GM12878 (cell line): ENCODE measurements at regions not wholly inside any gene's neighbourhood (a gene's known extent, or its start where the extent isn't known, plus 50 kb on each side); places are given as distances from the start of the nearest gene placed in this dataset.

Source experiments
- ATAC-seq: fragments of 200-7000 bp; cut with Tn5 transposase; 3 replicates; pipeline ENCODE4 v1.9.1; 2020; ENCODE audit warnings: mild to moderate bottlenecking, moderate library complexity
- BruUV-seq: library from RNA; stranded (reverse); fragments of 400-500 nt; replicated peaks from 2 replicates; lab custom pipeline; 2021; lab: Mats Ljungman, UMichigan
- CTCF ChIA-PET: fragments of 300-600 bp; sonication (Branson Sonifier 250); formaldehyde crosslinking; extraction: SDS; loops from one replicate; lab custom pipeline; 2021; ENCODE audit warnings: inconsistent platforms; lab: Yijun Ruan, JAX
- POLR2A ChIA-PET: fragments of 350-600 bp; formaldehyde crosslinking; extraction: SDS; loops from one replicate; lab custom pipeline; 2021; ENCODE audit warnings: inconsistent platforms; lab: Charles Lee
- RAD21 ChIA-PET: fragments of 300-600 bp; sonication (Branson Sonifier 250); formaldehyde crosslinking; loops from one replicate; lab custom pipeline; 2023; ENCODE audit warnings: antibody characterized with exemption; ENCODE audit not compliant: unreplicated experiment; lab: Charles Lee
- SMC1A ChIA-PET: fragments of 300-600 bp; sonication (Branson Sonifier 250); formaldehyde crosslinking; loops from one replicate; lab custom pipeline; 2023; ENCODE audit not compliant: unreplicated experiment, uncharacterized antibody; lab: Charles Lee
- DNase-seq: peaks from one replicate; pipeline ENCODE4 v3.0.0-alpha.2; 2011; ENCODE audit warnings: low read depth, low spot score
- FAIRE-seq: peaks from 3 replicates; lab custom pipeline; 2011; peaks lifted over from hg19 to GRCh38; lab: Jason Lieb, UNC
- H2AFZ ChIP-seq: 2 replicates; pipeline ENCODE4 v1.6.0; 2011; ENCODE audit warnings: low read depth, low read length, control low read depth; ENCODE audit not compliant: control insufficient read depth
- H3K27ac ChIP-seq: 2 replicates; pipeline ENCODE4 v1.5.1; 2011; ENCODE audit warnings: control low read depth; ENCODE audit not compliant: control insufficient read depth, insufficient read depth
- H3K27me3 ChIP-seq, 2 experiments: replicated peaks in 1 of 2; 2 replicates each; pipeline versions ENCODE4 v1.6.0 to v1.6.1; 2011; ENCODE audit warnings: low read length in 1 of 2; ENCODE audit not compliant: control insufficient read depth in 2 of 2, insufficient read depth in 2 of 2
- H3K36me3 ChIP-seq, 2 experiments: 2 replicates each; pipeline ENCODE4 v1.5.1; 2011; ENCODE audit warnings: low read length in 1 of 2; ENCODE audit not compliant: control insufficient read depth in 2 of 2, insufficient read depth in 2 of 2
- H3K4me1 ChIP-seq: 2 replicates; pipeline ENCODE4 v1.6.1; 2011; ENCODE audit warnings: mild to moderate bottlenecking, low read length, moderate library complexity, mixed read lengths; ENCODE audit not compliant: control insufficient read depth, insufficient read depth
- H3K4me2 ChIP-seq: 2 replicates; pipeline ENCODE4 v1.6.0; 2011; ENCODE audit warnings: control low read depth; ENCODE audit not compliant: control insufficient read depth, insufficient read depth
- H3K4me3 ChIP-seq: fragments of 200-600 bp; sonication (generic); 2 replicates; pipeline ENCODE4 v1.5.1; 2016
- H3K79me2 ChIP-seq: 2 replicates; pipeline ENCODE4 v1.6.0; 2011; ENCODE audit warnings: low read length; ENCODE audit not compliant: control insufficient read depth, insufficient read depth
- H3K9ac ChIP-seq: 2 replicates; pipeline ENCODE4 v1.8.0; 2011; ENCODE audit warnings: low read length, control low read depth, mixed read lengths; ENCODE audit not compliant: control insufficient read depth, insufficient read depth
- H3K9me3 ChIP-seq: replicated peaks from 3 replicates; pipeline ENCODE4 v1.5.1; 2011; ENCODE audit warnings: mild to moderate bottlenecking, low read length; ENCODE audit not compliant: control insufficient read depth, insufficient read depth
- H4K20me1 ChIP-seq: 2 replicates; pipeline ENCODE4 v1.6.0; 2011; ENCODE audit not compliant: control insufficient read depth, insufficient read depth
- ASH2L ChIP-seq: fragments of 300-600, 200-600 bp; sonication (generic); IDR thresholded peaks from 2 replicates; pipeline ENCODE4 v1.6.1; 2017; ENCODE audit warnings: low read depth, mild to moderate bottlenecking, borderline replicate concordance
- BCL3 ChIP-seq: IDR thresholded peaks from 2 replicates; pipeline ENCODE4 v1.6.1; 2011; ENCODE audit warnings: borderline replicate concordance, low read depth, mild to moderate bottlenecking, moderate library complexity, low read length; ENCODE audit not compliant: insufficient read depth, poor library complexity, severe bottlenecking
- BRCA1 ChIP-seq: IDR thresholded peaks from 2 replicates; pipeline ENCODE4 v1.6.1; 2011; ENCODE audit warnings: low read depth, low read length, improper control_type of control experiment
- IRF4 ChIP-seq: IDR thresholded peaks from 2 replicates; pipeline ENCODE4 v1.6.1; 2011; ENCODE audit warnings: low read depth, low read length
- NBN ChIP-seq: fragments of 450-650 bp; IDR thresholded peaks from 2 replicates; pipeline ENCODE4 v1.6.1; 2016
- NFXL1 ChIP-seq: fragments of 450-650 bp; IDR thresholded peaks from 2 replicates; pipeline ENCODE4 v1.6.1; 2017; ENCODE audit warnings: antibody characterized with exemption, mild to moderate bottlenecking, borderline replicate concordance
- POU2F2 ChIP-seq: IDR thresholded peaks from 3 replicates; pipeline ENCODE4 v1.6.1; 2011; ENCODE audit warnings: low read depth, mild to moderate bottlenecking, low read length, borderline replicate concordance
- RUNX3 ChIP-seq: IDR thresholded peaks from 2 replicates; pipeline ENCODE4 v1.6.1; 2012; ENCODE audit warnings: low read length, inconsistent platforms
- SMARCA5 ChIP-seq: fragments of 450-650 bp; IDR thresholded peaks from 2 replicates; pipeline ENCODE4 v1.6.1; 2017; ENCODE audit warnings: mild to moderate bottlenecking
- SUPT20H ChIP-seq: IDR thresholded peaks from 2 replicates; pipeline ENCODE4 v1.6.1; 2011; ENCODE audit warnings: low read depth, mild to moderate bottlenecking, low read length, moderate library complexity, borderline replicate concordance; ENCODE audit not compliant: control insufficient read depth
- TBL1XR1 ChIP-seq: IDR thresholded peaks from 2 replicates; pipeline ENCODE4 v1.6.1; 2012; ENCODE audit warnings: low read depth, low read length, improper control_type of control experiment
- TCF3 ChIP-seq: IDR thresholded peaks from 2 replicates; pipeline ENCODE4 v1.6.1; 2012; ENCODE audit warnings: low read depth, mild to moderate bottlenecking, low read length, borderline replicate concordance; ENCODE audit not compliant: insufficient read depth
- TCF7 ChIP-seq: IDR thresholded peaks from 2 replicates; pipeline ENCODE4 v1.6.1; 2014; ENCODE audit warnings: antibody characterized with exemption, borderline replicate concordance
- ZBTB40 ChIP-seq: fragments of 450-650 bp; IDR thresholded peaks from 2 replicates; pipeline ENCODE4 v1.6.1; 2016; ENCODE audit warnings: mild to moderate bottlenecking, moderate library complexity, borderline replicate concordance
- ZNF207 ChIP-seq: fragments of 450-650 bp; IDR thresholded peaks from 2 replicates; pipeline ENCODE4 v1.6.1; 2014; ENCODE audit warnings: antibody characterized with exemption, mild to moderate bottlenecking, borderline replicate concordance
- ZNF24 ChIP-seq: fragments of 450-650 bp; IDR thresholded peaks from 2 replicates; pipeline ENCODE4 v1.6.1; 2017; ENCODE audit warnings: antibody characterized with exemption, mild to moderate bottlenecking
- WGBS: methylation state at CpG from one replicate; pipeline ENCODE4 v1.1.6; 2016; ENCODE audit warnings: low lambda C conversion rate; ENCODE audit not compliant: insufficient replicate concordance, insufficient coverage; ENCODE audit errors: missing lambda C conversion rate; 5-methylcytosine and 5-hydroxymethylcytosine counted together
- in situ Hi-C: fragments of 300-500 bp; cut with MboI; formaldehyde crosslinking; loops from 9 replicates; pipeline ENCODE4 v1.14.3; 2018; ENCODE audit warnings: mixed read lengths
- intact Hi-C: fragments of 100-400 bp; cut with micrococcal nuclease; formaldehyde crosslinking; loops from one replicate; pipeline ENCODE4 v1.14.2; 2022; ENCODE audit not compliant: unreplicated experiment
- TF ChIP-seq, protein P1 (sequence below): IDR thresholded peaks from 2 replicates; pipeline ENCODE4 v1.6.1; 2011; ENCODE audit warnings: low read depth, low read length, improper control_type of control experiment, borderline replicate concordance

- no peak for TF ChIP-seq BCL3
- TF ChIP-seq RUNX3 = no peak
- TF ChIP-seq NBN = no peak
- TF ChIP-seq NFXL1 = no peak
- no peak for TF ChIP-seq BRCA1
Observed at GRCh38 chr13:29964181-29964845, 113.9 kb upstream of the UBL3 start (continued).

- ChIA-PET CTCF (interaction anchor here (1.9 kb wide), 1 partner anchor 150 kb away, joined by 5 read pairs; no protein-coding TSS in a partner anchor), POLR2A (no interaction called here), SMC1A (interaction anchor here (1.2 kb wide), 1 partner anchor 9 kb away, joined by 3 read pairs; no protein-coding TSS in a partner anchor), RAD21 (no interaction called here)
- Histone ChIP-seq H3K27me3 (no peaks in the 10 kb centered on the region; a peak in 1 of 4 replicates), H3K4me2 (no peak overlapping the region), H3K79me2 (no peaks in the 10 kb centered on the region), H2AFZ (no peak overlapping the region), H3K9ac (no peak overlapping the region), H4K20me1 (no peaks in the 10 kb centered on the region), H3K27ac (no peak overlapping the region), H3K36me3 (no peaks in the 10 kb centered on the region), H3K4me1 (no peaks in the 10 kb centered on the region), H3K9me3 (no peaks in the 10 kb centered on the region; the same call in 2 of the 3 replicates), H3K4me3 (no peak overlapping the region)
- whole genome bisulfite sequencing = 25% methylated on average over 3 of the region's 3 CpGs
- TF ChIP-seq SUPT20H = no peak
- TF ChIP-seq SMARCA5 = no peak
- TF ChIP-seq, protein P1, sequence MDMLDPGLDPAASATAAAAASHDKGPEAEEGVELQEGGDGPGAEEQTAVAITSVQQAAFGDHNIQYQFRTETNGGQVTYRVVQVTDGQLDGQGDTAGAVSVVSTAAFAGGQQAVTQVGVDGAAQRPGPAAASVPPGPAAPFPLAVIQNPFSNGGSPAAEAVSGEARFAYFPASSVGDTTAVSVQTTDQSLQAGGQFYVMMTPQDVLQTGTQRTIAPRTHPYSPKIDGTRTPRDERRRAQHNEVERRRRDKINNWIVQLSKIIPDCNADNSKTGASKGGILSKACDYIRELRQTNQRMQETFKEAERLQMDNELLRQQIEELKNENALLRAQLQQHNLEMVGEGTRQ = no peak
- TF ChIP-seq ZNF207 = no peak
- no peak for TF ChIP-seq POU2F2
- TF ChIP-seq TCF3 = no peak
- no peak for TF ChIP-seq ZBTB40
- TF ChIP-seq ZNF24 = no peak
- TF ChIP-seq TBL1XR1 = no peak
- no peak for TF ChIP-seq IRF4
- no peak for TF ChIP-seq ASH2L
- TF ChIP-seq TCF7 = no peak
- FAIRE-seq = no peak
- intact Hi-C loops = no loop called here
- ATAC-seq = no peak
- no peak for DNase-seq
- in situ Hi-C loops = no loop called here
- BruUV-seq = no TSS peak
Observed at GRCh38 chr13:29963089-29963488, 112.7 kb upstream of the UBL3 start.
